Breast epithelium (tissue), 3 donors: ENCODE measurements at regions not wholly inside any gene's neighbourhood (a gene's known extent, or its start where the extent isn't known, plus 50 kb on each side); places are given as distances from the start of the nearest gene placed in this dataset.

Experiments
- POLR2A ChIP-seq: fragments of 450-650 bp; IDR thresholded peaks from one replicate; pipeline ENCODE4 v1.6.1; 2016; ENCODE audit warnings: antibody characterized with exemption, mild to moderate bottlenecking, moderate library complexity
- POLR2AphosphoS5 ChIP-seq, 3 donors: sonication (generic); formaldehyde crosslinking; IDR thresholded peaks; one replicate each; pipeline ENCODE4 v1.6.1; 2017; ENCODE audit warnings: antibody characterized with exemption in 3 of 3
- TF ChIP-seq, protein P1 (sequence below), 3 donors: fragments of 450-650 bp; IDR thresholded peaks; one replicate each; pipeline ENCODE4 v1.5.1; 2016 to 2017; ENCODE audit warnings: antibody characterized with exemption in 3 of 3, mild to moderate bottlenecking in 3 of 3, moderate library complexity in 3 of 3

DNA sequence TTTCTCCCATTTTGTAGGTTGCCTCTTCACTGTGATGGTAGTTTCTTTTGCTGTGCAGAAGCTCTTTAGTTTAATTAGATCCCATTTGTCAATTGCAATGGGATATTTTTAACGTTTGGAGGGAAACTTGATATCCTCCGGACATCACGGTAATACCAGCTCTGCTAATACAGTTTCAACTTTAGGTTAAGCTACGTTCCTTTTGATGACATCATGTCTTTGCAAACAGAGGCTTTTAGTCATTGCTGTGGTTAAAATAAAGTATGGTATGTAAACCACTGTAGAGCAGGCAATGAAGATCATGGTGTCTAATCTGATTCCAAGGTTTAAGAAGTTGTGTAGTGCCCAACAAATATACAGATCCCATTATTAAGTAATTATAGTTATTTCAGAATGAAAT, 168.0 kb upstream of the CHD6 start:
- TF ChIP-seq, protein P1, sequence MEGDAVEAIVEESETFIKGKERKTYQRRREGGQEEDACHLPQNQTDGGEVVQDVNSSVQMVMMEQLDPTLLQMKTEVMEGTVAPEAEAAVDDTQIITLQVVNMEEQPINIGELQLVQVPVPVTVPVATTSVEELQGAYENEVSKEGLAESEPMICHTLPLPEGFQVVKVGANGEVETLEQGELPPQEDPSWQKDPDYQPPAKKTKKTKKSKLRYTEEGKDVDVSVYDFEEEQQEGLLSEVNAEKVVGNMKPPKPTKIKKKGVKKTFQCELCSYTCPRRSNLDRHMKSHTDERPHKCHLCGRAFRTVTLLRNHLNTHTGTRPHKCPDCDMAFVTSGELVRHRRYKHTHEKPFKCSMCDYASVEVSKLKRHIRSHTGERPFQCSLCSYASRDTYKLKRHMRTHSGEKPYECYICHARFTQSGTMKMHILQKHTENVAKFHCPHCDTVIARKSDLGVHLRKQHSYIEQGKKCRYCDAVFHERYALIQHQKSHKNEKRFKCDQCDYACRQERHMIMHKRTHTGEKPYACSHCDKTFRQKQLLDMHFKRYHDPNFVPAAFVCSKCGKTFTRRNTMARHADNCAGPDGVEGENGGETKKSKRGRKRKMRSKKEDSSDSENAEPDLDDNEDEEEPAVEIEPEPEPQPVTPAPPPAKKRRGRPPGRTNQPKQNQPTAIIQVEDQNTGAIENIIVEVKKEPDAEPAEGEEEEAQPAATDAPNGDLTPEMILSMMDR (IDR thresholded peaks at IDR 0.05) = no peak
- TF ChIP-seq POLR2A (no peak), POLR2AphosphoS5 (IDR thresholded peaks at IDR 0.05) (no peak)
